ENCODE measurements at regions not wholly inside any gene's neighbourhood (a gene's known extent, or its start where the extent isn't known, plus 50 kb on each side); places are given as distances from the start of the nearest gene placed in this dataset.
"Not testable (repeated sequence)": the region's sequence is repeated elsewhere in the genome, so short reads cannot be mapped to it uniquely, and the experiment has no call there.

- no peak for DNase-seq (ENCODE audit: low read depth)
- no peak overlapping the region for H3K4me3 ChIP-seq (ENCODE audit: low read length)
- no peak for TF ChIP-seq CTCF (IDR thresholded peaks at IDR 0.05; ENCODE audit: insufficient read depth, low read depth, low read length, missing control alignments)
Measured at GRCh38 chr19:23474172-23474571, 78.9 kb upstream of the ZNF91 start.

GRCh38 chr19:23470873-23471545 lies 75.7 kb upstream of the ZNF91 start:
- H3K4me3 ChIP-seq (ENCODE audit: low read length): no peak overlapping the region
- DNase-seq (ENCODE audit: low read depth): no peak
- no peak for TF ChIP-seq CTCF (IDR thresholded peaks at IDR 0.05; ENCODE audit: insufficient read depth, low read depth, low read length, missing control alignments)

- H3K4me3 ChIP-seq (ENCODE audit: low read length); DNase-seq (ENCODE audit: low read depth): not testable (repeated sequence)
Measured at GRCh38 chr19:23464349-23464748, 69.1 kb upstream of the ZNF91 start.

GRCh38 chr19:23461120-23461519 lies 65.8 kb upstream of the ZNF91 start:
- no peak for TF ChIP-seq CTCF (IDR thresholded peaks at IDR 0.05; ENCODE audit: insufficient read depth, low read depth, low read length, missing control alignments)
- no peak for DNase-seq (ENCODE audit: low read depth)

GRCh38 chr19:23460656-23461055 lies 65.4 kb upstream of the ZNF91 start:
- DNase-seq (ENCODE audit: low read depth): peak; percentile 71
- no peak overlapping the region for H3K4me3 ChIP-seq (ENCODE audit: low read length)
- no peak for TF ChIP-seq CTCF (IDR thresholded peaks at IDR 0.05; ENCODE audit: insufficient read depth, low read depth, low read length, missing control alignments)

More at GRCh38 chr19:23461120-23461519, 65.8 kb upstream of the ZNF91 start:
- no peak overlapping the region for H3K4me3 ChIP-seq (ENCODE audit: low read length)
